NCI-H460 (cell line): ENCODE measurements at regions not wholly inside any gene's neighbourhood (a gene's known extent, or its start where the extent isn't known, plus 50 kb on each side); places are given as distances from the start of the nearest gene placed in this dataset.

Experiments
- DNase-seq: peaks from one replicate; pipeline ENCODE4 v3.0.0-alpha.2; 2016; ENCODE audit warnings: low read depth; ENCODE audit errors: extremely low read depth

GRCh38 chr11:70568814-70569617 lies 170.7 kb downstream of the CTTN start:
- DNase-seq: no peak

GRCh38 chr11:70569618-70569890 lies 171.2 kb downstream of the CTTN start:
- DNase-seq: no peak

- DNase-seq: no peak
Observed at GRCh38 chr11:70569996-70570692, 171.8 kb downstream of the CTTN start.

GRCh38 chr11:70570693-70571395 lies 172.5 kb downstream of the CTTN start:
- DNase-seq: no peak

- DNase-seq: no peak
Observed at GRCh38 chr11:70572974-70573260, 174.6 kb downstream of the CTTN start.

GRCh38 chr11:70573701-70574151 lies 175.4 kb downstream of the CTTN start:
- no peak for DNase-seq

- DNase-seq: no peak
Observed at GRCh38 chr11:70574725-70575347, 176.5 kb downstream of the CTTN start.

- no peak for DNase-seq
Observed at GRCh38 chr11:70575396-70576060, 177.2 kb downstream of the CTTN start.

GRCh38 chr11:70577258-70577603 lies 178.9 kb downstream of the CTTN start:
- no peak for DNase-seq

GRCh38 chr11:70577948-70578347 lies 179.6 kb downstream of the CTTN start:
- no peak for DNase-seq

- DNase-seq: no peak
Observed at GRCh38 chr11:70578371-70578770, 180.0 kb downstream of the CTTN start.

GRCh38 chr11:70578831-70579230 lies 180.5 kb downstream of the CTTN start:
- no peak for DNase-seq

- no peak for DNase-seq
Observed at GRCh38 chr11:70579316-70579955, 181.1 kb downstream of the CTTN start.

- no peak for DNase-seq
Observed at GRCh38 chr11:70580036-70580805, 181.9 kb downstream of the CTTN start.

- no peak for DNase-seq
Observed at GRCh38 chr11:70581991-70582885, 183.9 kb downstream of the CTTN start.

- DNase-seq: no peak
Observed at GRCh38 chr11:70582886-70583641, 184.7 kb downstream of the CTTN start.

- no peak for DNase-seq
Observed at GRCh38 chr11:70583781-70584218, 185.5 kb downstream of the CTTN start.
